OCI-LY1 (cell line): ENCODE measurements at regions not wholly inside any gene's neighbourhood (a gene's known extent, or its start where the extent isn't known, plus 50 kb on each side); places are given as distances from the start of the nearest gene placed in this dataset.

ENCODE experiments used
- H2AFZ ChIP-seq: fragments of 200-600 bp; sonication (generic), shearing (Covaris generic); 2 replicates; pipeline ENCODE4 v1.6.0; 2014; ENCODE audit warnings: antibody characterized with exemption, mild to moderate bottlenecking, low read length
- H3F3A ChIP-seq: fragments of 200-600 bp; sonication (generic), shearing (Covaris generic); 2 replicates; pipeline ENCODE4 v1.6.0; 2014; ENCODE audit warnings: mild to moderate bottlenecking, antibody characterized with exemption, low read length, moderate library complexity; ENCODE audit not compliant: insufficient read depth
- H3K27ac ChIP-seq: fragments of 200-600 bp; sonication (generic); 2 replicates; pipeline ENCODE4 v1.5.1; 2014; ENCODE audit warnings: low read length, mixed run types, mild to moderate bottlenecking, low read depth; ENCODE audit not compliant: poor library complexity, severe bottlenecking
- H3K27me3 ChIP-seq: fragments of 200-600 bp; sonication (generic); 2 replicates; pipeline ENCODE4 v1.6.0; 2014; ENCODE audit warnings: antibody characterized with exemption, mild to moderate bottlenecking, low read length, moderate library complexity; ENCODE audit not compliant: insufficient read depth
- H3K36me3 ChIP-seq: fragments of 200-600 bp; sonication (generic); 2 replicates; pipeline ENCODE4 v1.6.1; 2014; ENCODE audit warnings: mild to moderate bottlenecking, antibody characterized with exemption, low read length, moderate library complexity, mixed read lengths; ENCODE audit not compliant: insufficient read depth
- H3K4me1 ChIP-seq: fragments of 200-600 bp; sonication (generic); 2 replicates; pipeline ENCODE4 v1.5.1; 2014; ENCODE audit warnings: mild to moderate bottlenecking, low read length, moderate library complexity; ENCODE audit not compliant: insufficient read depth, severe bottlenecking
- H3K4me2 ChIP-seq: fragments of 200-600 bp; sonication (generic), shearing (Covaris generic); 2 replicates; pipeline ENCODE4 v1.6.1; 2014; ENCODE audit warnings: low read length
- H3K4me3 ChIP-seq: fragments of 200-600 bp; sonication (generic); 2 replicates; pipeline ENCODE4 v1.5.1; 2014; ENCODE audit warnings: low read length, low read depth, mild to moderate bottlenecking, mixed read lengths; ENCODE audit not compliant: poor library complexity, severe bottlenecking
- H3K79me2 ChIP-seq: fragments of 200-600 bp; shearing (Covaris generic); 2 replicates; pipeline ENCODE4 v1.6.1; 2016; ENCODE audit warnings: mixed run types, low read length, mixed read lengths; ENCODE audit not compliant: insufficient read depth
- H3K9ac ChIP-seq: fragments of 200-600 bp; sonication (generic), shearing (Covaris generic); 2 replicates; pipeline ENCODE4 v1.6.1; 2014; ENCODE audit warnings: mild to moderate bottlenecking, low read length, mixed read lengths
- H3K9me2 ChIP-seq: fragments of 200-600 bp; sonication (generic), shearing (Covaris generic); 2 replicates; pipeline ENCODE4 v1.6.1; 2014; ENCODE audit warnings: low read depth, mild to moderate bottlenecking, low read length, mixed read lengths
- H3K9me3 ChIP-seq: fragments of 200-600 bp; shearing (Covaris generic); 2 replicates; pipeline ENCODE4 v1.6.1; 2014; ENCODE audit warnings: low read length, mixed read lengths
- H4K20me1 ChIP-seq: fragments of 200-600 bp; sonication (generic), shearing (Covaris generic); 2 replicates; pipeline ENCODE4 v1.6.0; 2016; ENCODE audit warnings: mild to moderate bottlenecking, low read length; ENCODE audit not compliant: insufficient read depth
- EZH2 ChIP-seq: fragments of 200-600 bp; sonication (generic), shearing (Covaris generic); IDR thresholded peaks from 2 replicates; pipeline ENCODE4 v1.8.0; 2017; ENCODE audit warnings: borderline replicate concordance, mixed run types, mild to moderate bottlenecking, antibody characterized with exemption, low read length, moderate library complexity, mixed read lengths
- TF ChIP-seq, protein P1 (sequence below): fragments of 200-600 bp; sonication (generic), shearing (Covaris generic); IDR thresholded peaks from 2 replicates; pipeline ENCODE4 v1.5.1; 2017; ENCODE audit warnings: mild to moderate bottlenecking, antibody characterized with exemption, low read length, moderate library complexity, mixed read lengths

DNA sequence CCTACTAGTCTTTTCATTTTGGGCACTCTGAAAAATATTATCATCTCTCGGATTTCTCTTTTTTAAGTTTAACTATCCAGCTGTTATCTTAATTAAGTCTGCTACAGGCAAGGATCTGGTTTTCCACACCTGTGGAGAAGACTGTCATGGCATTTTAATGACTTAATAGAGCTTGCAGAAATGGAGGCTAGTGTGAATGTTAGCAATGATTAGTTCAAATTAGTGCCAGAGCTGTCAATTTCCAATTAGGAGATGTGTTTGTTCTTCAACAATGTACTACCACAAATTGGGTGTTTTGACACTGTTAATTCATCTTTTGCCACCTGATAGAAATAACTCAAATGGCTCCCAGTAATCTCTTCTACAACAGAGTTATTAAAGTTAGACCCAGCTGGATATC lies 2023.0 kb upstream of the CDH9 start:
- Histone ChIP-seq H3K9me3 (no peaks in the 10 kb centered on the region), H3K4me2 (no peak overlapping the region), H2AFZ (no peak overlapping the region), H3K27ac (no peak overlapping the region), H3K9me2 (no peaks in the 10 kb centered on the region), H3K36me3 (no peaks in the 10 kb centered on the region), H3K4me1 (no peaks in the 10 kb centered on the region), H3K27me3 (no peaks in the 10 kb centered on the region), H3K4me3 (no peak overlapping the region), H4K20me1 (no peaks in the 10 kb centered on the region), H3K79me2 (no peaks in the 10 kb centered on the region), H3K9ac (no peak overlapping the region), H3F3A (no peaks in the 10 kb centered on the region)
- TF ChIP-seq, protein P1, sequence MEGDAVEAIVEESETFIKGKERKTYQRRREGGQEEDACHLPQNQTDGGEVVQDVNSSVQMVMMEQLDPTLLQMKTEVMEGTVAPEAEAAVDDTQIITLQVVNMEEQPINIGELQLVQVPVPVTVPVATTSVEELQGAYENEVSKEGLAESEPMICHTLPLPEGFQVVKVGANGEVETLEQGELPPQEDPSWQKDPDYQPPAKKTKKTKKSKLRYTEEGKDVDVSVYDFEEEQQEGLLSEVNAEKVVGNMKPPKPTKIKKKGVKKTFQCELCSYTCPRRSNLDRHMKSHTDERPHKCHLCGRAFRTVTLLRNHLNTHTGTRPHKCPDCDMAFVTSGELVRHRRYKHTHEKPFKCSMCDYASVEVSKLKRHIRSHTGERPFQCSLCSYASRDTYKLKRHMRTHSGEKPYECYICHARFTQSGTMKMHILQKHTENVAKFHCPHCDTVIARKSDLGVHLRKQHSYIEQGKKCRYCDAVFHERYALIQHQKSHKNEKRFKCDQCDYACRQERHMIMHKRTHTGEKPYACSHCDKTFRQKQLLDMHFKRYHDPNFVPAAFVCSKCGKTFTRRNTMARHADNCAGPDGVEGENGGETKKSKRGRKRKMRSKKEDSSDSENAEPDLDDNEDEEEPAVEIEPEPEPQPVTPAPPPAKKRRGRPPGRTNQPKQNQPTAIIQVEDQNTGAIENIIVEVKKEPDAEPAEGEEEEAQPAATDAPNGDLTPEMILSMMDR, result no peak
- no peak for TF ChIP-seq EZH2

DNA sequence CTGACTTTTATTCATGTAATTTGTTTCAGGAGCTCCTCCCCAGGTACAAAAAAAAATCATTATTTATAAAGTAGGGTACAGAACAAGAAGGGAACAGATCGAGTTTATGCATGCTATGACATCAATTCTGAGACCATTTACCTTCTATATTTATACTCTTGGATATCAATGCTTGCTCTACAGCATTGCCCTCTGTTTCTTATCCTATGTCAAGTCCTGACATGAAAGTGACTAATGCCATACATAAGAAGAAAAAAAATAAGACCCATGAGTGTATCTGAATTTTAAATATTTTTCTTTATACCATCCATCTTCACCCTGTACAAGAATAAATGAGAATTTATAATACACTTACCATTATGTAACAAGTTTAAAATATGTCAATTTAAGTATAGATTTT lies 2016.3 kb upstream of the CDH9 start:
- H3K27me3 ChIP-seq, result no peaks in the 10 kb centered on the region
- H3K4me1 ChIP-seq, result no peaks in the 10 kb centered on the region
- H3K9me3 ChIP-seq, result no peaks in the 10 kb centered on the region
- H3K9ac ChIP-seq, result no peak overlapping the region
- no peaks in the 10 kb centered on the region for H3F3A ChIP-seq
- H3K4me3 ChIP-seq, result no peak overlapping the region
- H3K36me3 ChIP-seq, result no peaks in the 10 kb centered on the region
- no peak for TF ChIP-seq EZH2
- TF ChIP-seq, protein P1, result no peak
- H2AFZ ChIP-seq, result no peak overlapping the region
- no peaks in the 10 kb centered on the region for H3K9me2 ChIP-seq
- H3K4me2 ChIP-seq, result no peak overlapping the region
- H3K79me2 ChIP-seq, result no peaks in the 10 kb centered on the region
- H4K20me1 ChIP-seq, result no peaks in the 10 kb centered on the region
- no peak overlapping the region for H3K27ac ChIP-seq

DNA sequence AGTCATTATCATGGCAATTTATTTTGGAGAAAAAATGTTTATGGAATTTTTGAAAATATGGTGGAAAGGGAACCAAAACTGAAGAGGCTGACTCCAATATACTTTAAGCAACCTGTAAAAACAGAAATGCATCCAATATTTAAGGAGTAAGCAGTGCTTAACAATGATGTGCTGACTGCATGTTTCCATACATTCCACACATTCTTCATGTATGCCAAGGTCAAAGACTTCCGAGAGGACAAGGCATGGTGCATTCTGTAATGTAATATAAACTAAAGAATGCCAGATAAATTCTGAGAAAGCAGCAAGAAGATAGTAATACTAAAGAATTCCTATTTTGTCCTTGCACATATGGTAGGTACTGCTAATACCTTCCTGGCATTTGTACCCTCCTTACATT lies 2015.9 kb upstream of the CDH9 start:
- Histone ChIP-seq H4K20me1 (no peaks in the 10 kb centered on the region), H3K79me2 (no peaks in the 10 kb centered on the region), H3K27ac (no peak overlapping the region), H3K4me1 (no peaks in the 10 kb centered on the region), H3K9me3 (no peaks in the 10 kb centered on the region), H3K4me3 (no peak overlapping the region), H3K36me3 (no peaks in the 10 kb centered on the region), H3F3A (no peaks in the 10 kb centered on the region), H3K4me2 (no peak overlapping the region), H3K9me2 (no peaks in the 10 kb centered on the region), H3K9ac (no peak overlapping the region), H2AFZ (no peak overlapping the region), H3K27me3 (no peaks in the 10 kb centered on the region)
- TF ChIP-seq, protein P1, result no peak
- no peak for TF ChIP-seq EZH2
